ENCODE measurements at regions not wholly inside any gene's neighbourhood (a gene's known extent, or its start where the extent isn't known, plus 50 kb on each side); places are given as distances from the start of the nearest gene placed in this dataset.
"Not testable (repeated sequence)": the region's sequence is repeated elsewhere in the genome, so short reads cannot be mapped to it uniquely, and the experiment has no call there.

GRCh38 chr4:189500970-189501369 lies 439.7 kb upstream of the FRG1 start:
- no peak for DNase-seq

- DNase-seq, result peak in 1 of 51 donors; percentile 6
Measured at GRCh38 chr4:189502841-189503435, 437.7 kb upstream of the FRG1 start.

GRCh38 chr4:189504220-189504619 lies 436.5 kb upstream of the FRG1 start:
- no peak for DNase-seq

- DNase-seq, result no peak
Measured at GRCh38 chr4:189505380-189505779, 435.3 kb upstream of the FRG1 start.

GRCh38 chr4:189506080-189506479 lies 434.6 kb upstream of the FRG1 start:
- DNase-seq, result no peak

- no peak for DNase-seq
Measured at GRCh38 chr4:189507060-189507459, 433.6 kb upstream of the FRG1 start.

GRCh38 chr4:189510601-189511000 lies 430.1 kb upstream of the FRG1 start:
- DNase-seq, result no peak

- no peak for DNase-seq
Measured at GRCh38 chr4:189511581-189511980, 429.1 kb upstream of the FRG1 start.

GRCh38 chr4:189513421-189513820 lies 427.3 kb upstream of the FRG1 start:
- no peak for DNase-seq

- DNase-seq, result no peak
Measured at GRCh38 chr4:189514209-189514608, 426.5 kb upstream of the FRG1 start.

- no peak for DNase-seq
Measured at GRCh38 chr4:189516902-189517301, 423.8 kb upstream of the FRG1 start.

- DNase-seq, result no peak
Measured at GRCh38 chr4:189519186-189519585, 421.5 kb upstream of the FRG1 start.

- DNase-seq, result no peak
Measured at GRCh38 chr4:189525304-189525703, 415.4 kb upstream of the FRG1 start.

GRCh38 chr4:189530848-189531247 lies 409.8 kb upstream of the FRG1 start:
- no peak for DNase-seq

- no peak for DNase-seq
Measured at GRCh38 chr4:189533603-189534002, 407.1 kb upstream of the FRG1 start.

- no peak for DNase-seq
Measured at GRCh38 chr4:189547559-189547958, 393.1 kb upstream of the FRG1 start.

GRCh38 chr4:189548484-189549125 lies 392.1 kb upstream of the FRG1 start:
- DNase-seq, result no peak

- not testable (repeated sequence) for DNase-seq
Measured at GRCh38 chr4:189551931-189552670, 388.6 kb upstream of the FRG1 start.

- not testable (repeated sequence) for DNase-seq
Measured at GRCh38 chr4:189560605-189561004, 380.1 kb upstream of the FRG1 start.

GRCh38 chr4:189563751-189564150 lies 376.9 kb upstream of the FRG1 start:
- DNase-seq, result not testable (repeated sequence)

- DNase-seq, result not testable (repeated sequence)
Measured at GRCh38 chr4:189566271-189566670, 374.4 kb upstream of the FRG1 start.

- not testable (repeated sequence) for DNase-seq
Measured at GRCh38 chr4:189566900-189567299, 373.8 kb upstream of the FRG1 start.

- not testable (repeated sequence) for DNase-seq
Measured at GRCh38 chr4:189579645-189580044, 361.0 kb upstream of the FRG1 start.

Measured in hypothalamus (tissue), 51 donors.